ENCODE measurements at regions not wholly inside any gene's neighbourhood (a gene's known extent, or its start where the extent isn't known, plus 50 kb on each side); places are given as distances from the start of the nearest gene placed in this dataset.

GRCh38 chrX:76253432-76253831 lies 80.6 kb downstream of the PBDC1 start:
- TF ChIP-seq GABPA (IDR thresholded peaks at IDR 0.05; ENCODE audit: low read depth), result no peak
- TF ChIP-seq CTCF (IDR thresholded peaks at IDR 0.05 in 2 of 3, conservative IDR thresholded peaks at IDR 0.05 in 1 of 3; ENCODE audit: control insufficient read depth in 2 of 3, extremely low read depth in 1 of 3, insufficient read depth in 1 of 3, low read depth in 3 of 3, low read length in 3 of 3), result peak; percentile 58 to 67 (median 59); a peak in 5 of 6 replicates
- TF ChIP-seq PBX3 (IDR thresholded peaks at IDR 0.05; ENCODE audit: insufficient replicate concordance, low read depth, low read length), result no peak
- TF ChIP-seq HDAC2 (IDR thresholded peaks at IDR 0.05), result no peak
- no peak for TF ChIP-seq ZNF24 (IDR thresholded peaks at IDR 0.05)
- no peak for TF ChIP-seq CBFB (IDR thresholded peaks at IDR 0.05; ENCODE audit: low read depth)
- TF ChIP-seq CHD1 (IDR thresholded peaks at IDR 0.05; ENCODE audit: low read depth, low read length), result no peak
- no peak for TF ChIP-seq ZBTB33 (IDR thresholded peaks at IDR 0.05)
- TF ChIP-seq CREB1 (IDR thresholded peaks at IDR 0.05; ENCODE audit: low read depth), result no peak
- TF ChIP-seq ZZZ3 (IDR thresholded peaks at IDR 0.05; ENCODE audit: control insufficient read depth, insufficient read length, low read depth), result no peak
- TF ChIP-seq PML (IDR thresholded peaks at IDR 0.05; ENCODE audit: low read length), result no peak
- TF ChIP-seq SMC3 (IDR thresholded peaks at IDR 0.05; ENCODE audit: borderline replicate concordance, low read length), result peak; percentile 51; the same call in 1 of the 2 replicates
- no peak for TF ChIP-seq IKZF1 (conservative IDR thresholded peaks at IDR 0.05)
- TF ChIP-seq POLR2A (IDR thresholded peaks at IDR 0.05; ENCODE audit: low read depth, low read length), result no peak
